Breast epithelium (tissue), 4 donors: ENCODE measurements at regions not wholly inside any gene's neighbourhood (a gene's known extent, or its start where the extent isn't known, plus 50 kb on each side); places are given as distances from the start of the nearest gene placed in this dataset.

Source experiments
- DNase-seq, 2 donors: peaks; one replicate each; pipeline ENCODE4 v3.0.0-alpha.2; 2019; ENCODE audit warnings: low spot score in 2 of 2
- H3K27ac ChIP-seq, 2 donors: fragments of 200-600 bp; sonication (generic) in 1 of 2; one replicate each; pipeline ENCODE4 v1.5.1; 2016 to 2019; ENCODE audit warnings: mild to moderate bottlenecking in 1 of 2
- H3K27me3 ChIP-seq, 2 donors: fragments of 200-600 bp; sonication (generic) in 1 of 2; one replicate each; pipeline versions ENCODE4 v1.5.1 to v1.6.0; 2017 to 2019; ENCODE audit warnings: control low read depth in 1 of 2, mild to moderate bottlenecking in 1 of 2
- H3K36me3 ChIP-seq: fragments of 200-600 bp; one replicate; pipeline ENCODE4 v1.5.1; 2019
- H3K4me1 ChIP-seq, 2 donors: fragments of 200-600 bp; sonication (generic); one replicate each; pipeline ENCODE4 v1.5.1; 2016 to 2019; ENCODE audit warnings: control low read depth in 1 of 2
- H3K4me3 ChIP-seq, 3 donors: fragments of 200-600 bp; sonication (generic); 1 replicate in 2 of 3; 2 replicates in 1 of 3; pipeline ENCODE4 v1.5.1; 2016 to 2019; ENCODE audit warnings: mild to moderate bottlenecking in 3 of 3, moderate library complexity in 2 of 3
- H3K9me3 ChIP-seq, 2 donors: fragments of 200-600 bp; sonication (generic) in 1 of 2; one replicate each; pipeline ENCODE4 v1.5.1; 2016 to 2019; ENCODE audit warnings: control low read depth in 1 of 2
- POLR2A ChIP-seq: fragments of 450-650 bp; IDR thresholded peaks from one replicate; pipeline ENCODE4 v1.6.1; 2016; ENCODE audit warnings: antibody characterized with exemption, mild to moderate bottlenecking, moderate library complexity
- POLR2AphosphoS5 ChIP-seq, 3 donors: sonication (generic); formaldehyde crosslinking; IDR thresholded peaks; one replicate each; pipeline ENCODE4 v1.6.1; 2017; ENCODE audit warnings: antibody characterized with exemption in 3 of 3
- intact Hi-C: fragments of 100-400 bp; cut with DNase I; formaldehyde crosslinking; loops from one replicate; pipeline ENCODE4 v1.15.1; 2023; ENCODE audit warnings: low total_unique reads
- TF ChIP-seq, protein P1 (sequence below), 3 donors: fragments of 450-650 bp; IDR thresholded peaks; one replicate each; pipeline ENCODE4 v1.5.1; 2016 to 2017; ENCODE audit warnings: antibody characterized with exemption in 3 of 3, mild to moderate bottlenecking in 3 of 3, moderate library complexity in 3 of 3

DNA sequence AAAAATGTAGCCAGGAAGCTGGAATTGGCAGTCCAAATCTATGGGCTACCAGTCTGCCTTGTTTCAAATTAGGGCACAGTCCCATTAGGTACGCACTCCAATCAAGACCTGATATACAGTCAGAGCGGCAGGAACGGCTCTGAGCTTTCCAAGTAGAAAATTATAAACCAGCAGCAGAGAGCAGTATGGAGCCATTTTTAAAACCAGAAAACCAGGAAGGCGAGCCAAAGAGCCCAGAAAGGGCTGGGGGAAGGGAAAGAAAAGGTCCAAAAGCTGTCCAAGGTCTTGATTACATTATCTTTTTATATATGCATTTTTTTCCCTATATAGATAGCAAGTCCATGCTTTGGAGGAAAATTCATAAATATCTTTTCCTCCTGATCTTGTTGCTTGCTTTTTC is 719.0 kb downstream of the RWDD3 start:
- Histone ChIP-seq H3K27ac (no peak overlapping the region), H3K36me3 (no peaks in the 10 kb centered on the region), H3K4me1 (no peaks in the 10 kb centered on the region), H3K4me3 (no peak overlapping the region), H3K9me3 (no peaks in the 10 kb centered on the region), H3K27me3 (no peaks in the 10 kb centered on the region)
- intact Hi-C loops = no loop called here
- TF ChIP-seq, protein P1, sequence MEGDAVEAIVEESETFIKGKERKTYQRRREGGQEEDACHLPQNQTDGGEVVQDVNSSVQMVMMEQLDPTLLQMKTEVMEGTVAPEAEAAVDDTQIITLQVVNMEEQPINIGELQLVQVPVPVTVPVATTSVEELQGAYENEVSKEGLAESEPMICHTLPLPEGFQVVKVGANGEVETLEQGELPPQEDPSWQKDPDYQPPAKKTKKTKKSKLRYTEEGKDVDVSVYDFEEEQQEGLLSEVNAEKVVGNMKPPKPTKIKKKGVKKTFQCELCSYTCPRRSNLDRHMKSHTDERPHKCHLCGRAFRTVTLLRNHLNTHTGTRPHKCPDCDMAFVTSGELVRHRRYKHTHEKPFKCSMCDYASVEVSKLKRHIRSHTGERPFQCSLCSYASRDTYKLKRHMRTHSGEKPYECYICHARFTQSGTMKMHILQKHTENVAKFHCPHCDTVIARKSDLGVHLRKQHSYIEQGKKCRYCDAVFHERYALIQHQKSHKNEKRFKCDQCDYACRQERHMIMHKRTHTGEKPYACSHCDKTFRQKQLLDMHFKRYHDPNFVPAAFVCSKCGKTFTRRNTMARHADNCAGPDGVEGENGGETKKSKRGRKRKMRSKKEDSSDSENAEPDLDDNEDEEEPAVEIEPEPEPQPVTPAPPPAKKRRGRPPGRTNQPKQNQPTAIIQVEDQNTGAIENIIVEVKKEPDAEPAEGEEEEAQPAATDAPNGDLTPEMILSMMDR (IDR thresholded peaks at IDR 0.05) = peak in 1 of 3 donors; percentile 29
- no peak for TF ChIP-seq POLR2A
- DNase-seq = no peak

GRCh38 chr1:95954585-95954984 is 720.6 kb downstream of the RWDD3 start:
- TF ChIP-seq POLR2A = no peak
- no peak for TF ChIP-seq POLR2AphosphoS5 (IDR thresholded peaks at IDR 0.05)
- TF ChIP-seq, protein P1 (IDR thresholded peaks at IDR 0.05) = no peak
- Histone ChIP-seq H3K9me3 (peaks cover 0 to 6% of the 10 kb centered on the region in 2 donors), H3K4me1 (no peaks in the 10 kb centered on the region), H3K36me3 (no peaks in the 10 kb centered on the region), H3K27ac (no peak overlapping the region), H3K27me3 (no peaks in the 10 kb centered on the region), H3K4me3 (no peak overlapping the region)
- intact Hi-C loops = no loop called here
- no peak for DNase-seq

DNA sequence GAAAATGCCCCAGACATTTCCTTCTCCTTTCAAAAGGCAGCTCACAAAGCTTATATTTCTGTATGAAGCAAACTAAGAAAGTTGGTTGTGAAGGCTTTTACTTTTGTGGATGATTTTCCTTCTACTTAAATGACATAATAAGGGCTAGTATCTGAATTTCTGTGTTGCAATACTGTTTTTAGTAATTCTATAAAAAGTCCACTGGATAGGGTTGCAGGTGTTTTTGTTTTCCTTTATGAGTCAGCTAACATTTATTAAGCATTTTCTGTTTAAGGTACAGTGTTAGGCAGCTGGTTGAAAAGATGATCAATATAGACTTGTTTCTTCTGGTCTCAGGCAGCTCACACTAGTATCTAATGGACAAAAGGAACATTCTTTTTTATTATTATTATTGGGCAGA is 722.2 kb downstream of the RWDD3 start:
- Histone ChIP-seq H3K4me3 (no peak overlapping the region), H3K27me3 (no peaks in the 10 kb centered on the region), H3K36me3 (no peaks in the 10 kb centered on the region), H3K9me3 (peaks cover 0 to 9% of the 10 kb centered on the region in 2 donors), H3K27ac (no peak overlapping the region), H3K4me1 (no peaks in the 10 kb centered on the region)
- DNase-seq = no peak
- TF ChIP-seq POLR2A = no peak
- TF ChIP-seq POLR2AphosphoS5 (IDR thresholded peaks at IDR 0.05) = no peak
- TF ChIP-seq, protein P1 (IDR thresholded peaks at IDR 0.05) = no peak
- intact Hi-C loops = no loop called here

GRCh38 chr1:95957748-95958147 is 723.7 kb downstream of the RWDD3 start:
- DNase-seq = no peak
- no peak for TF ChIP-seq POLR2A
- TF ChIP-seq, protein P1 (IDR thresholded peaks at IDR 0.05) = no peak
- TF ChIP-seq POLR2AphosphoS5 (IDR thresholded peaks at IDR 0.05) = no peak
- intact Hi-C loops = no loop called here
- peaks cover 0 to 9% of the 10 kb centered on the region in 2 donors for H3K9me3 ChIP-seq
- H3K36me3 ChIP-seq = no peaks in the 10 kb centered on the region
- H3K4me1 ChIP-seq = no peaks in the 10 kb centered on the region
- no peak overlapping the region for H3K4me3 ChIP-seq
- no peak overlapping the region for H3K27ac ChIP-seq
- H3K27me3 ChIP-seq = no peaks in the 10 kb centered on the region

GRCh38 chr1:95966866-95967265 is 732.9 kb downstream of the RWDD3 start:
- Histone ChIP-seq H3K4me3 (no peak overlapping the region), H3K9me3 (no peaks in the 10 kb centered on the region), H3K27me3 (no peaks in the 10 kb centered on the region), H3K4me1 (no peaks in the 10 kb centered on the region), H3K36me3 (no peaks in the 10 kb centered on the region), H3K27ac (no peak overlapping the region)
- TF ChIP-seq POLR2AphosphoS5 (IDR thresholded peaks at IDR 0.05) (no peak), POLR2A (no peak)
- TF ChIP-seq, protein P1 (IDR thresholded peaks at IDR 0.05) = no peak
- DNase-seq = no peak
- intact Hi-C loops = no loop called here
